IMR-90 (cell line): ENCODE measurements at regions not wholly inside any gene's neighbourhood (a gene's known extent, or its start where the extent isn't known, plus 50 kb on each side); places are given as distances from the start of the nearest gene placed in this dataset.
A peak's percentile ranks its signal among the peaks of the same experiment; 100 is the strongest.

Source experiments
- ATAC-seq: fragments of 200-7000 bp; cut with Tn5 transposase; 2 replicates; pipeline ENCODE4 v1.9.1; 2020; ENCODE audit warnings: low read depth, mild to moderate bottlenecking, moderate library complexity
- BruUV-seq: library from RNA; stranded (reverse); fragments of 400-500 nt; replicated peaks from 2 replicates; lab custom pipeline; 2021; lab: Mats Ljungman, UMichigan
- CTCF ChIA-PET: fragments of 300-600 bp; formaldehyde crosslinking; extraction: SDS; loops from one replicate; lab custom pipeline; 2021; ENCODE audit warnings: antibody characterized with exemption; lab: Yijun Ruan, JAX
- POLR2A ChIA-PET: fragments of 300-600 bp; sonication (Branson Sonifier 250); formaldehyde crosslinking; loops from one replicate; lab custom pipeline; 2022; ENCODE audit warnings: antibody characterized with exemption; ENCODE audit not compliant: unreplicated experiment; lab: Charles Lee
- DNase-seq: peaks from one replicate; pipeline ENCODE4 v3.0.0; 2013
- H2AFZ ChIP-seq: replicated peaks from 2 replicates; pipeline ENCODE3; 2013; ENCODE audit warnings: low read length, mild to moderate bottlenecking; ENCODE audit not compliant: poor library complexity
- H2AK5ac ChIP-seq: 2 replicates; pipeline ENCODE4 v1.6.1; 2013; ENCODE audit warnings: low read depth, low read length, inconsistent platforms
- H2AK9ac ChIP-seq: replicated peaks from 2 replicates; pipeline ENCODE3; 2013; ENCODE audit warnings: mild to moderate bottlenecking, low read depth, low read length, moderate library complexity; ENCODE audit not compliant: poor library complexity
- H2BK120ac ChIP-seq: 2 replicates; pipeline ENCODE4 v1.6.1; 2013; ENCODE audit warnings: low read depth, low read length, inconsistent platforms
- H2BK15ac ChIP-seq: 3 replicates; pipeline ENCODE4 v1.6.1; 2013; ENCODE audit warnings: low read depth, low read length, inconsistent platforms
- H2BK20ac ChIP-seq: 2 replicates; pipeline ENCODE4 v1.6.1; 2013; ENCODE audit warnings: low read depth, mild to moderate bottlenecking, inconsistent platforms, low read length, moderate library complexity
- H2BK5ac ChIP-seq: 2 replicates; pipeline ENCODE4 v1.6.1; 2013; ENCODE audit warnings: mild to moderate bottlenecking, low read depth, low read length, inconsistent platforms; ENCODE audit not compliant: poor library complexity, severe bottlenecking
- H3K14ac ChIP-seq: replicated peaks from 2 replicates; pipeline ENCODE4 v1.6.1; 2013; ENCODE audit warnings: low read depth, low read length, inconsistent platforms
- H3K18ac ChIP-seq: 2 replicates; pipeline ENCODE4 v1.6.1; 2013; ENCODE audit warnings: low read depth, low read length, control low read depth
- H3K23ac ChIP-seq: 2 replicates; pipeline ENCODE4 v1.6.1; 2013; ENCODE audit warnings: low read depth, low read length, inconsistent platforms
- H3K27ac ChIP-seq: 2 replicates; pipeline ENCODE4 v1.5.1; 2013; ENCODE audit warnings: mild to moderate bottlenecking, control low read depth, low read length; ENCODE audit not compliant: insufficient read depth
- H3K27me3 ChIP-seq: 2 replicates; pipeline ENCODE4 v1.6.1; 2013; ENCODE audit warnings: low read length; ENCODE audit not compliant: control insufficient read depth, insufficient read depth
- H3K36me3 ChIP-seq: 2 replicates; pipeline ENCODE4 v1.6.1; 2013; ENCODE audit warnings: low read length, mixed read lengths; ENCODE audit not compliant: control insufficient read depth, insufficient read depth
- H3K4ac ChIP-seq: 2 replicates; pipeline ENCODE4 v1.6.1; 2013; ENCODE audit warnings: low read depth, low read length, inconsistent platforms
- H3K4me1 ChIP-seq: 2 replicates; pipeline ENCODE4 v1.6.1; 2013; ENCODE audit warnings: low read length, mixed read lengths; ENCODE audit not compliant: control insufficient read depth, insufficient read depth
- H3K4me2 ChIP-seq: 2 replicates; pipeline ENCODE4 v1.6.1; 2013; ENCODE audit warnings: low read depth, mild to moderate bottlenecking, control low read depth, low read length, moderate library complexity
- H3K4me3 ChIP-seq: 2 replicates; pipeline ENCODE4 v1.5.1; 2013; ENCODE audit warnings: low read depth, mild to moderate bottlenecking, control low read depth, low read length, moderate library complexity; ENCODE audit not compliant: insufficient read depth
- H3K56ac ChIP-seq: 2 replicates; pipeline ENCODE4 v1.6.1; 2013; ENCODE audit warnings: low read length, inconsistent platforms; ENCODE audit not compliant: insufficient read depth; ENCODE audit errors: extremely low read depth
- H3K79me1 ChIP-seq, 2 experiments: 2 replicates each; pipeline ENCODE4 v1.6.1; 2013; ENCODE audit warnings: low read length in 2 of 2, inconsistent platforms in 1 of 2, low read depth in 1 of 2
- H3K9ac ChIP-seq: 2 replicates; pipeline ENCODE4 v1.6.1; 2013; ENCODE audit warnings: low read depth, low read length, control low read depth
- H3K9me1 ChIP-seq: 2 replicates; pipeline ENCODE4 v1.6.1; 2013; ENCODE audit warnings: low read length, inconsistent platforms; ENCODE audit not compliant: insufficient read depth
- H3K9me3 ChIP-seq: 2 replicates; pipeline ENCODE4 v1.6.1; 2013; ENCODE audit warnings: low read length; ENCODE audit not compliant: control insufficient read depth, insufficient read depth
- H4K20me1 ChIP-seq: 2 replicates; pipeline ENCODE4 v1.6.1; 2013; ENCODE audit warnings: low read length, inconsistent platforms; ENCODE audit not compliant: insufficient read depth
- H4K5ac ChIP-seq: 2 replicates; pipeline ENCODE4 v1.6.1; 2013; ENCODE audit warnings: mild to moderate bottlenecking, low read depth, low read length, control low read depth
- H4K8ac ChIP-seq, 2 experiments: 2 replicates each; pipeline ENCODE4 v1.6.1; 2013; ENCODE audit warnings: low read depth in 2 of 2, low read length in 2 of 2, control low read depth in 1 of 2, inconsistent platforms in 1 of 2
- H4K91ac ChIP-seq: 2 replicates; pipeline ENCODE4 v1.6.1; 2013; ENCODE audit warnings: low read depth, low read length, inconsistent platforms; ENCODE audit not compliant: insufficient read depth
- CEBPB ChIP-seq: IDR thresholded peaks from 2 replicates; pipeline ENCODE4 v1.6.1; 2012; ENCODE audit warnings: low read depth, low read length, improper control_type of control experiment
- ELK1 ChIP-seq: fragments of 150-350 bp; IDR thresholded peaks from 2 replicates; pipeline ENCODE4 v1.6.1; 2016; ENCODE audit warnings: low read depth, mild to moderate bottlenecking, low read length, moderate library complexity, borderline replicate concordance
- WGBS, 2 experiments: methylation state at CpG; one replicate each; pipeline versions ENCODE4 v1.1.5 to v1.1.7; 2013; ENCODE audit warnings: missing lambda C conversion rate in 2 of 2; ENCODE audit not compliant: insufficient read length in 1 of 2; ENCODE audit errors: extremely low coverage in 2 of 2; 5-methylcytosine and 5-hydroxymethylcytosine counted together
- dilution Hi-C: fragments of 300-500 bp; cut with HindIII; formaldehyde crosslinking; loops from one replicate; pipeline ENCODE4 v1.14.3; 2018; ENCODE audit warnings: low sequenced_read_pairs; ENCODE audit not compliant: unreplicated experiment
- in situ Hi-C: fragments of 300-500 bp; cut with MboI; formaldehyde crosslinking; loops from 3 replicates; pipeline ENCODE4 v1.14.3; 2019; ENCODE audit warnings: low sequenced_read_pairs, inconsistent platforms, mixed read lengths
- intact Hi-C: fragments of 100-400 bp; cut with micrococcal nuclease; formaldehyde crosslinking; loops from 2 replicates; pipeline ENCODE4 v1.10.0; 2022

- Histone ChIP-seq H2BK15ac (no peak overlapping the region), H4K91ac (no peak overlapping the region), H4K8ac (no peak overlapping the region), H4K20me1 (no peaks in the 10 kb centered on the region), H3K4ac (no peak overlapping the region), H3K9me3 (no peaks in the 10 kb centered on the region), H3K9me1 (no peaks in the 10 kb centered on the region), H3K4me3 (no peak overlapping the region), H2BK5ac (no peak overlapping the region), H3K23ac (no peak overlapping the region), H3K18ac (no peak overlapping the region), H3K36me3 (no peaks in the 10 kb centered on the region), H3K4me1 (no peaks in the 10 kb centered on the region), H3K4me2 (no peak overlapping the region), H3K27me3 (no peaks in the 10 kb centered on the region), H2AFZ (no peak overlapping the region), H2AK5ac (no peak overlapping the region), H2AK9ac (no peak overlapping the region), H3K14ac (no peak overlapping the region), H3K56ac (no peak overlapping the region), H3K79me1 (no peaks in the 10 kb centered on the region), H4K5ac (no peak overlapping the region), H3K9ac (no peak overlapping the region), H2BK20ac (no peak overlapping the region), H2BK120ac (no peak overlapping the region), H3K27ac (no peak overlapping the region)
- no TSS peak for BruUV-seq
- ChIA-PET POLR2A (no interaction called here), CTCF (interaction anchor here (1.0 kb wide), 1 partner anchor 12 kb away, joined by 3 read pairs; no protein-coding TSS in a partner anchor)
- intact Hi-C loops (no loop called here), dilution Hi-C loops (no loop called here), in situ Hi-C loops (no loop called here)
- WGBS, 2 experiments, result no CpG with 5 or more reads among the region's 1 CpG
- ATAC-seq (no peak), DNase-seq (no peak)
- no peak for TF ChIP-seq ELK1
- TF ChIP-seq CEBPB, result peak; percentile 25; the same call in 1 of the 2 replicates
These were observed 122.6 kb downstream of the CNTN3 start for GRCh38 chr3:74491874-74492273.
